A673 (cell line): ENCODE measurements at regions not wholly inside any gene's neighbourhood (a gene's known extent, or its start where the extent isn't known, plus 50 kb on each side); places are given as distances from the start of the nearest gene placed in this dataset.

Source experiments
- CTCF ChIP-seq: fragments of 300-800, 200-600 bp; sonication (generic); conservative IDR thresholded peaks from 2 replicates; pipeline ENCODE4 v1.5.1; 2017; ENCODE audit warnings: low read depth, mild to moderate bottlenecking, antibody characterized with exemption, low read length, moderate library complexity, mixed read lengths
- EZH2 ChIP-seq: fragments of 200-600 bp; sonication (generic); IDR thresholded peaks from 2 replicates; pipeline ENCODE4 v1.6.1; 2017; ENCODE audit warnings: borderline replicate concordance, low read depth, mild to moderate bottlenecking, mixed read lengths, antibody characterized with exemption, low read length; ENCODE audit not compliant: poor library complexity, severe bottlenecking

GRCh38 chr2:60119778-60120177 is 433.7 kb downstream of the BCL11A start:
- TF ChIP-seq CTCF (no peak; the same call in 1 of the 2 replicates), EZH2 (no peak)
